OCI-LY3 (cell line): ENCODE measurements at regions not wholly inside any gene's neighbourhood (a gene's known extent, or its start where the extent isn't known, plus 50 kb on each side); places are given as distances from the start of the nearest gene placed in this dataset.

Source experiments
- CTCF ChIP-seq: fragments of 200-600, 300-600 bp; sonication (generic); IDR thresholded peaks from 2 replicates; pipeline ENCODE4 v1.5.1; 2014; ENCODE audit warnings: antibody characterized with exemption, low read length, low read depth
- EZH2phosphoT487 ChIP-seq: fragments of 200-600 bp; shearing (Covaris generic); IDR thresholded peaks from 2 replicates; pipeline ENCODE4 v1.6.1; 2018; ENCODE audit warnings: antibody characterized with exemption, mixed run types, low read depth

GRCh38 chr7:115078851-115079250 is 157.0 kb downstream of the MDFIC start:
- TF ChIP-seq CTCF (no peak), EZH2phosphoT487 (no peak)
